ENCODE measurements at regions not wholly inside any gene's neighbourhood (a gene's known extent, or its start where the extent isn't known, plus 50 kb on each side); places are given as distances from the start of the nearest gene placed in this dataset.

DNA sequence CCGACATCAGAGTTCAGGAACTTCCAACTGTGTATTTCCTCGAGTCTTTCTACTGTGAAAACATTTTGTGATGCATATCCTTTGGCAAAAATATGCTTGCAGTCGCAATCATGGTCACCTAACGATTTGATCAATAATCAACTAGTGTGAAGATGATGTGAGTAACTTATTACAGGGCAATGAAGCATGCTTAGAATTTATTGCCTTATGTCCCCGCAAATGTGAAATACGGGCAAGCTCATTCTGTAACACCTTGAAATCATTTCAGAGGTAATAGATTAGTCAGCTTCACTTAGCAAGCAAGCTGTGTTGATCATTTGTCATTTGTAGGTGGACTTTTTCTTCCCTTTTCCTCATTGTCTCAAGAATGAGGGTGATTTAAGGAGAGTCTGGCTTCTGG lies 67.9 kb upstream of the DOK5 start (continued):
- TF ChIP-seq PREB (CRISPR knock-in tag; IDR thresholded peaks at IDR 0.05; ENCODE audit: borderline replicate concordance) = no peak

DNA sequence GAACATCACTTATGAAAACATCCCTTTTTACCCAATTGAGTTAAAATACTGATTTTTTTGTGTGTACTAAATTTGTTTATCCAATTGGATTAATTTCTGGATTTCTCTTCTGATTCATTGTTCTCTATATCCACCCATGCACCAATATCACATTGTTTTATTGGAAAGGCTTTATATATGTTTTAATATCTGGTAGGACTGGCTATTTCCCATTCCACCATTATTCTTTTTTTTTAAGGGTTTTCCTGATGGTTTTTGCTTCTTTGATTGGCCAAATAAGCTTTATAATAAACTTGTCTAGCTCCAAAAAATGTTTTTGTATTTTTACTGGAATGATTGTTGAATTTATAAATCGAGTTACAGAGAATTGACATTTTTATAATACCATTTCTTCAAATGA lies 59.4 kb upstream of the DOK5 start:
- H3K36me3 Mint-ChIP-seq = no peaks in the 10 kb centered on the region
- ChIA-PET POLR2A (no interaction called here), CTCF (no interaction called here)
- H3K27me3 Mint-ChIP-seq (ENCODE audit: low read depth) = no peaks in the 10 kb centered on the region
- ATAC-seq (no peak), DNase-seq (ENCODE audit: low spot score) (no peak)
- H3K4me3 Mint-ChIP-seq = no peak overlapping the region
- H3K9me3 Mint-ChIP-seq = no peaks in the 10 kb centered on the region
- H3K4me1 Mint-ChIP-seq = 0 out of 2 replicates have a peak, but pooled peaks cover 3% of the 10 kb centered on the region
- no peak overlapping the region for H3K27ac Mint-ChIP-seq
- TF ChIP-seq ZNF396 (CRISPR knock-in tag; IDR thresholded peaks at IDR 0.05; ENCODE audit: borderline replicate concordance) (no peak), HMGXB4 (CRISPR knock-in tag; IDR thresholded peaks at IDR 0.05) (no peak), ZNF512 (CRISPR knock-in tag; IDR thresholded peaks at IDR 0.05; ENCODE audit: borderline replicate concordance) (no peak), JAZF1 (CRISPR knock-in tag; IDR thresholded peaks at IDR 0.05) (no peak), PREB (CRISPR knock-in tag; IDR thresholded peaks at IDR 0.05; ENCODE audit: borderline replicate concordance) (no peak), AFF4 (CRISPR knock-in tag; IDR thresholded peaks at IDR 0.05; ENCODE audit: borderline replicate concordance) (no peak), MLX (CRISPR knock-in tag; IDR thresholded peaks at IDR 0.05) (no peak), ATF1 (CRISPR knock-in tag; IDR thresholded peaks at IDR 0.05) (no peak), SMAD4 (CRISPR knock-in tag; IDR thresholded peaks at IDR 0.05) (no peak), NR1H2 (CRISPR knock-in tag; IDR thresholded peaks at IDR 0.05) (no peak), MXD4 (CRISPR knock-in tag; IDR thresholded peaks at IDR 0.05; ENCODE audit: borderline replicate concordance) (no peak), ZNF263 (CRISPR knock-in tag; IDR thresholded peaks at IDR 0.05; ENCODE audit: low read depth) (no peak), TEAD1 (CRISPR knock-in tag; IDR thresholded peaks at IDR 0.05) (no peak)
- TF ChIP-seq, protein P1, sequence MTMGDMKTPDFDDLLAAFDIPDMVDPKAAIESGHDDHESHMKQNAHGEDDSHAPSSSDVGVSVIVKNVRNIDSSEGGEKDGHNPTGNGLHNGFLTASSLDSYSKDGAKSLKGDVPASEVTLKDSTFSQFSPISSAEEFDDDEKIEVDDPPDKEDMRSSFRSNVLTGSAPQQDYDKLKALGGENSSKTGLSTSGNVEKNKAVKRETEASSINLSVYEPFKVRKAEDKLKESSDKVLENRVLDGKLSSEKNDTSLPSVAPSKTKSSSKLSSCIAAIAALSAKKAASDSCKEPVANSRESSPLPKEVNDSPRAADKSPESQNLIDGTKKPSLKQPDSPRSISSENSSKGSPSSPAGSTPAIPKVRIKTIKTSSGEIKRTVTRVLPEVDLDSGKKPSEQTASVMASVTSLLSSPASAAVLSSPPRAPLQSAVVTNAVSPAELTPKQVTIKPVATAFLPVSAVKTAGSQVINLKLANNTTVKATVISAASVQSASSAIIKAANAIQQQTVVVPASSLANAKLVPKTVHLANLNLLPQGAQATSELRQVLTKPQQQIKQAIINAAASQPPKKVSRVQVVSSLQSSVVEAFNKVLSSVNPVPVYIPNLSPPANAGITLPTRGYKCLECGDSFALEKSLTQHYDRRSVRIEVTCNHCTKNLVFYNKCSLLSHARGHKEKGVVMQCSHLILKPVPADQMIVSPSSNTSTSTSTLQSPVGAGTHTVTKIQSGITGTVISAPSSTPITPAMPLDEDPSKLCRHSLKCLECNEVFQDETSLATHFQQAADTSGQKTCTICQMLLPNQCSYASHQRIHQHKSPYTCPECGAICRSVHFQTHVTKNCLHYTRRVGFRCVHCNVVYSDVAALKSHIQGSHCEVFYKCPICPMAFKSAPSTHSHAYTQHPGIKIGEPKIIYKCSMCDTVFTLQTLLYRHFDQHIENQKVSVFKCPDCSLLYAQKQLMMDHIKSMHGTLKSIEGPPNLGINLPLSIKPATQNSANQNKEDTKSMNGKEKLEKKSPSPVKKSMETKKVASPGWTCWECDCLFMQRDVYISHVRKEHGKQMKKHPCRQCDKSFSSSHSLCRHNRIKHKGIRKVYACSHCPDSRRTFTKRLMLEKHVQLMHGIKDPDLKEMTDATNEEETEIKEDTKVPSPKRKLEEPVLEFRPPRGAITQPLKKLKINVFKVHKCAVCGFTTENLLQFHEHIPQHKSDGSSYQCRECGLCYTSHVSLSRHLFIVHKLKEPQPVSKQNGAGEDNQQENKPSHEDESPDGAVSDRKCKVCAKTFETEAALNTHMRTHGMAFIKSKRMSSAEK (CRISPR knock-in tag; IDR thresholded peaks at IDR 0.05; ENCODE audit: borderline replicate concordance) = no peak
- TF ChIP-seq, protein P2, sequence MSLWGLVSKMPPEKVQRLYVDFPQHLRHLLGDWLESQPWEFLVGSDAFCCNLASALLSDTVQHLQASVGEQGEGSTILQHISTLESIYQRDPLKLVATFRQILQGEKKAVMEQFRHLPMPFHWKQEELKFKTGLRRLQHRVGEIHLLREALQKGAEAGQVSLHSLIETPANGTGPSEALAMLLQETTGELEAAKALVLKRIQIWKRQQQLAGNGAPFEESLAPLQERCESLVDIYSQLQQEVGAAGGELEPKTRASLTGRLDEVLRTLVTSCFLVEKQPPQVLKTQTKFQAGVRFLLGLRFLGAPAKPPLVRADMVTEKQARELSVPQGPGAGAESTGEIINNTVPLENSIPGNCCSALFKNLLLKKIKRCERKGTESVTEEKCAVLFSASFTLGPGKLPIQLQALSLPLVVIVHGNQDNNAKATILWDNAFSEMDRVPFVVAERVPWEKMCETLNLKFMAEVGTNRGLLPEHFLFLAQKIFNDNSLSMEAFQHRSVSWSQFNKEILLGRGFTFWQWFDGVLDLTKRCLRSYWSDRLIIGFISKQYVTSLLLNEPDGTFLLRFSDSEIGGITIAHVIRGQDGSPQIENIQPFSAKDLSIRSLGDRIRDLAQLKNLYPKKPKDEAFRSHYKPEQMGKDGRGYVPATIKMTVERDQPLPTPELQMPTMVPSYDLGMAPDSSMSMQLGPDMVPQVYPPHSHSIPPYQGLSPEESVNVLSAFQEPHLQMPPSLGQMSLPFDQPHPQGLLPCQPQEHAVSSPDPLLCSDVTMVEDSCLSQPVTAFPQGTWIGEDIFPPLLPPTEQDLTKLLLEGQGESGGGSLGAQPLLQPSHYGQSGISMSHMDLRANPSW (CRISPR knock-in tag; conservative IDR thresholded peaks at IDR 0.05; ENCODE audit: low read depth) = no peak
- TF ChIP-seq, protein P3, sequence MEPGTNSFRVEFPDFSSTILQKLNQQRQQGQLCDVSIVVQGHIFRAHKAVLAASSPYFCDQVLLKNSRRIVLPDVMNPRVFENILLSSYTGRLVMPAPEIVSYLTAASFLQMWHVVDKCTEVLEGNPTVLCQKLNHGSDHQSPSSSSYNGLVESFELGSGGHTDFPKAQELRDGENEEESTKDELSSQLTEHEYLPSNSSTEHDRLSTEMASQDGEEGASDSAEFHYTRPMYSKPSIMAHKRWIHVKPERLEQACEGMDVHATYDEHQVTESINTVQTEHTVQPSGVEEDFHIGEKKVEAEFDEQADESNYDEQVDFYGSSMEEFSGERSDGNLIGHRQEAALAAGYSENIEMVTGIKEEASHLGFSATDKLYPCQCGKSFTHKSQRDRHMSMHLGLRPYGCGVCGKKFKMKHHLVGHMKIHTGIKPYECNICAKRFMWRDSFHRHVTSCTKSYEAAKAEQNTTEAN (CRISPR knock-in tag; IDR thresholded peaks at IDR 0.05) = no peak
